ENCODE measurements at regions not wholly inside any gene's neighbourhood (a gene's known extent, or its start where the extent isn't known, plus 50 kb on each side); places are given as distances from the start of the nearest gene placed in this dataset.

- H3K4me3 ChIP-seq (ENCODE audit: extremely low read depth in 1 of 4, insufficient read depth in 2 of 4, low read depth in 3 of 4, low read length in 4 of 4): no peak overlapping the region
- no peak for TF ChIP-seq CTBP2 (IDR thresholded peaks at IDR 0.05; ENCODE audit: borderline replicate concordance, insufficient read depth, insufficient read length, low read length)
- no peak for TF ChIP-seq SIX5 (IDR thresholded peaks at IDR 0.05; ENCODE audit: low read depth, low read length)
- TF ChIP-seq BRCA1 (IDR thresholded peaks at IDR 0.05; ENCODE audit: low read depth, low read length): no peak
- TF ChIP-seq USF2 (IDR thresholded peaks at IDR 0.05; ENCODE audit: low read length): no peak
- no peak for TF ChIP-seq JUN (IDR thresholded peaks at IDR 0.05; ENCODE audit: low read depth, low read length)
- TF ChIP-seq HDAC6 (IDR thresholded peaks at IDR 0.05; ENCODE audit: low read depth, low read length): no peak
- TF ChIP-seq POLR2A (IDR thresholded peaks at IDR 0.05; ENCODE audit: control extremely low read depth in 1 of 2, low read depth in 2 of 2, low read length in 2 of 2): no peak
- TF ChIP-seq TEAD4 (IDR thresholded peaks at IDR 0.05; ENCODE audit: low read depth, low read length): no peak
- TF ChIP-seq, protein P1, sequence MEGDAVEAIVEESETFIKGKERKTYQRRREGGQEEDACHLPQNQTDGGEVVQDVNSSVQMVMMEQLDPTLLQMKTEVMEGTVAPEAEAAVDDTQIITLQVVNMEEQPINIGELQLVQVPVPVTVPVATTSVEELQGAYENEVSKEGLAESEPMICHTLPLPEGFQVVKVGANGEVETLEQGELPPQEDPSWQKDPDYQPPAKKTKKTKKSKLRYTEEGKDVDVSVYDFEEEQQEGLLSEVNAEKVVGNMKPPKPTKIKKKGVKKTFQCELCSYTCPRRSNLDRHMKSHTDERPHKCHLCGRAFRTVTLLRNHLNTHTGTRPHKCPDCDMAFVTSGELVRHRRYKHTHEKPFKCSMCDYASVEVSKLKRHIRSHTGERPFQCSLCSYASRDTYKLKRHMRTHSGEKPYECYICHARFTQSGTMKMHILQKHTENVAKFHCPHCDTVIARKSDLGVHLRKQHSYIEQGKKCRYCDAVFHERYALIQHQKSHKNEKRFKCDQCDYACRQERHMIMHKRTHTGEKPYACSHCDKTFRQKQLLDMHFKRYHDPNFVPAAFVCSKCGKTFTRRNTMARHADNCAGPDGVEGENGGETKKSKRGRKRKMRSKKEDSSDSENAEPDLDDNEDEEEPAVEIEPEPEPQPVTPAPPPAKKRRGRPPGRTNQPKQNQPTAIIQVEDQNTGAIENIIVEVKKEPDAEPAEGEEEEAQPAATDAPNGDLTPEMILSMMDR (IDR thresholded peaks at IDR 0.05; ENCODE audit: control extremely low read depth in 1 of 3, insufficient read depth in 1 of 3, low read depth in 1 of 3, low read length in 3 of 3): no peak
- no peak for TF ChIP-seq KDM5A (IDR thresholded peaks at IDR 0.05; ENCODE audit: low read length)
- no peak for TF ChIP-seq RAD21 (IDR thresholded peaks at IDR 0.05 in 1 of 2, conservative IDR thresholded peaks at IDR 0.05 in 1 of 2; ENCODE audit: low read depth in 2 of 2, low read length in 2 of 2)
- no peaks in the 10 kb centered on the region for H3K79me2 ChIP-seq (ENCODE audit: control insufficient read depth in 1 of 2, insufficient read depth in 2 of 2, low read length in 2 of 2)
- H3K36me3 ChIP-seq (ENCODE audit: control insufficient read depth in 2 of 4, insufficient read depth in 4 of 4, low read length in 3 of 4): no peaks in the 10 kb centered on the region
- H3K56ac ChIP-seq (replicated peaks; ENCODE audit: insufficient read length, low read depth, low read length): no peak overlapping the region
- H2AFZ ChIP-seq (ENCODE audit: low read length): no peak overlapping the region; the same call in 1 of the 2 replicates
- no peak overlapping the region for H3K27ac ChIP-seq (ENCODE audit: low read depth, low read length)
- H4K20me1 ChIP-seq (replicated peaks in 1 of 2; ENCODE audit: control insufficient read depth in 1 of 2, insufficient read depth in 2 of 2, low read length in 2 of 2): no peaks in the 10 kb centered on the region
- H4K5ac ChIP-seq (ENCODE audit: insufficient read length, low read depth, low read length): no peak overlapping the region
- POLR2A ChIA-PET (ENCODE audit: partially characterized antibody): no interaction called here
- no peak overlapping the region for H3K4me2 ChIP-seq (ENCODE audit: insufficient read depth in 1 of 2, low read depth in 2 of 2, low read length in 2 of 2)
- DNase-seq (ENCODE audit: low read depth in 1 of 2, low spot score in 2 of 2) (no peak), FAIRE-seq (no peak)
- no peaks in the 10 kb centered on the region for H3K9me3 ChIP-seq (ENCODE audit: insufficient read depth in 2 of 2, low read depth in 1 of 2, low read length in 1 of 2)
- H2BK15ac ChIP-seq (ENCODE audit: low read length): no peak overlapping the region
- H2BK12ac ChIP-seq (ENCODE audit: low read depth, low read length): no peak overlapping the region
- no peak overlapping the region for H3K23ac ChIP-seq (ENCODE audit: insufficient read length)
- CTCF ChIA-PET (ENCODE audit: partially characterized antibody): interaction anchor here (1.3 kb wide), 1 partner anchor 309 kb away, joined by 3 read pairs; no protein-coding TSS in a partner anchor
- no peak overlapping the region for H3K14ac ChIP-seq (ENCODE audit: insufficient read length)
- no peaks in the 10 kb centered on the region for H3K27me3 ChIP-seq (replicated peaks in 1 of 4; ENCODE audit: control insufficient read depth in 3 of 4, extremely low read depth in 1 of 4, insufficient read depth in 3 of 4, low read length in 3 of 4)
- no peak overlapping the region for H2BK120ac ChIP-seq (replicated peaks; ENCODE audit: low read depth, low read length)
- no peaks in the 10 kb centered on the region for H3K4me1 ChIP-seq (replicated peaks in 1 of 4; ENCODE audit: control insufficient read depth in 3 of 4, insufficient read depth in 4 of 4, low read length in 3 of 4)
- no peak overlapping the region for H2BK20ac ChIP-seq (ENCODE audit: low read length)
- no peak overlapping the region for H3K18ac ChIP-seq (ENCODE audit: extremely low read depth, low read length)
- no peak overlapping the region for H2AK5ac ChIP-seq (ENCODE audit: low read depth, low read length)
- no peak overlapping the region for H2BK5ac ChIP-seq (ENCODE audit: low read depth, low read length)
- H4K91ac ChIP-seq (replicated peaks; ENCODE audit: insufficient read length, low read length): no peak overlapping the region
- no peaks in the 10 kb centered on the region for H3K23me2 ChIP-seq (ENCODE audit: low read depth, low read length)
- no peak overlapping the region for H3K4ac ChIP-seq (replicated peaks; ENCODE audit: insufficient read length, low read depth, low read length)
- no peak overlapping the region for H3K9ac ChIP-seq (replicated peaks in 1 of 4; ENCODE audit: extremely low read depth in 1 of 4, low read depth in 3 of 4, low read length in 3 of 4)
- H3K79me1 ChIP-seq (ENCODE audit: low read depth, low read length): no peaks in the 10 kb centered on the region
- no peak overlapping the region for H4K8ac ChIP-seq (ENCODE audit: extremely low read depth, insufficient read depth, low read length)
Measured at GRCh38 chr3:25957026-25957425, 167.1 kb downstream of the OXSM start.
